ENCODE measurements at regions not wholly inside any gene's neighbourhood (a gene's known extent, or its start where the extent isn't known, plus 50 kb on each side); places are given as distances from the start of the nearest gene placed in this dataset.

DNA sequence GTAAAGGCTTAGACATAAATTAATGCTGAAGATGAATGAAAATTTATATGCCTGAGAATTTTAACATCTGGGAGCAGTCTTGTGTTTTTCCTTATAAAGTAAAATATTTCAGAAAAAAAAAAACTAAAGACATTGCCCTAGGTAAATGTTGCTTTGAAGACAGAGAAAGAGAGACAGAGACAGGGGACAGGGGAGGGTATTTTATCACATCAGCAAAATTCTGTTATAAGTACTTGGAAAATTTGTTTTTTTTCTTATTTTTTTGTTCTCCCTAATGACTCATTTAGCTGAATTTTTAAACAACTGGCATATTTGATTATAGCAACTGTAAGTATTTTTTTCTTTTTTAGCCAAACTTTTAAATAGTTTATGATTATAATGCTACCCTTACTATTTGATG is 1540.6 kb upstream of the GBE1 start:
- Mint-ChIP-seq H3K27me3 (no peaks in the 10 kb centered on the region), H3K4me1 (no peaks in the 10 kb centered on the region), H3K27ac (no peak overlapping the region), H3K9me3 (peaks cover 0 to 18% (median 4%) of the 10 kb centered on the region in 7 donors), H3K4me3 (no peak overlapping the region), H3K36me3 (no peaks in the 10 kb centered on the region)
- ATAC-seq (ENCODE audit: low read depth in 2 of 2): no peak
- no peak for DNase-seq

DNA sequence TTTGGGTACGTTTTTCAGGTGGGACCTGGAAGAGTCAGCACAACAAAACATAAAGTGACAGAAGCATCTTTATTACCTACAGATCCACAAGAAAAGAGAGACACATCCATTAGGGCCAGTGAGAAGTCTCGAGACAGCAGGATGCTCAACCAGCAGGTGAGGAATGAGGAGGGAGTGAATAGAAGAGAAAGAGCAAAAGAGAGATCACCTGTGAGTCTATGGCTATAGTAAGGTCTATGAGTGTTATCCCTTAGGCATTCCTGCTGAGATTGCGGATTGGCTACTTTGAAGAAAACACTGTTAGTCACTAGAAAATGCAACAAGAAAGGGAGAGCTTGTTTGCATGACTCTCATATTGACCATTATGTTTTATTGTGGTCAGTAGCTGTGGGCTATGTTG is 1556.2 kb upstream of the GBE1 start:
- no peak overlapping the region for H3K27ac Mint-ChIP-seq
- H3K4me1 Mint-ChIP-seq: no peaks in the 10 kb centered on the region
- H3K4me3 Mint-ChIP-seq: no peak overlapping the region
- peaks cover under 1 to 13% (median 2%) of the 10 kb centered on the region in 7 donors for H3K9me3 Mint-ChIP-seq
- no peaks in the 10 kb centered on the region for H3K27me3 Mint-ChIP-seq
- ATAC-seq (ENCODE audit: low read depth in 2 of 2): no peak
- no peak for DNase-seq
- no peaks in the 10 kb centered on the region for H3K36me3 Mint-ChIP-seq

DNA sequence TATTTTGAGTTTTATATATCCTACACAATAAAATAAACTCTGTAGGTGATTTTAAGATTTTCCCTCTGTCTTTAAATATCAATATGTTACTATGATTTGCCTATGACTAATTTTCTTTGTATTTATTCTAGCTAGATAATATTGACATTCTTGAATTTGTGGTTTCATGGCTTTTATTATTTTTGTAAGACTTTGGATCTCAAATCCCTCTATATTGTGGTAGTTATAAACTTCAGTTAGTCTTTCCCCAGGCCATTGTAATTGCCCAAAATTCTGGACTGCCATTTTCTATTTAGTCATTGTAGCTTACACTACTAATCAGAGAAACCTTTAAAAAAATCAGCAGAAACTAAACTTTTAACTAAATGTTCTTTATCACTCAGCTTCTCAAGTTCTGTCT is 1559.3 kb upstream of the GBE1 start:
- ATAC-seq (ENCODE audit: low read depth in 2 of 2) (no peak), DNase-seq (no peak)
- Mint-ChIP-seq H3K4me3 (no peak overlapping the region), H3K27ac (no peak overlapping the region), H3K9me3 (peaks cover 0 to 18% (median 3%) of the 10 kb centered on the region in 7 donors), H3K4me1 (no peaks in the 10 kb centered on the region), H3K27me3 (no peaks in the 10 kb centered on the region), H3K36me3 (no peaks in the 10 kb centered on the region)

DNA sequence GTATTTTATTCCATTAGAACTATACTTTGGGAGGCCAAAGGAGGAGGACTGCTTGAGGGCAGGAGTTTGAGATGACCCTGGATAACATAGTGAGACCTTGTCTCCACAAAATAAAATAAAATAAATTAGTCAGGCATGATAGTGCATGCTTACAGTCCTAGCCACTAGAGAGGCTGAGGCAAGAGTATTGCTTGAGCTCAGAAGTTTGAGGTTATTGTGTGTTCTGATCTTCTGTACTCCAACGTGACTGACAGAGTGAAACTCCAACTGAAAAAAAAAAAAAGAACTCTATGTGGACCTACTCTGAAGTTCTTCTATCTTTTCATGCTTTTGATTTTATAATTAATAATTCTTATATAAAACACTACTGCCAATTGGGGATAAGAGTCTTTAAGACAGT is 1560.0 kb upstream of the GBE1 start:
- no peaks in the 10 kb centered on the region for H3K4me1 Mint-ChIP-seq

DNA sequence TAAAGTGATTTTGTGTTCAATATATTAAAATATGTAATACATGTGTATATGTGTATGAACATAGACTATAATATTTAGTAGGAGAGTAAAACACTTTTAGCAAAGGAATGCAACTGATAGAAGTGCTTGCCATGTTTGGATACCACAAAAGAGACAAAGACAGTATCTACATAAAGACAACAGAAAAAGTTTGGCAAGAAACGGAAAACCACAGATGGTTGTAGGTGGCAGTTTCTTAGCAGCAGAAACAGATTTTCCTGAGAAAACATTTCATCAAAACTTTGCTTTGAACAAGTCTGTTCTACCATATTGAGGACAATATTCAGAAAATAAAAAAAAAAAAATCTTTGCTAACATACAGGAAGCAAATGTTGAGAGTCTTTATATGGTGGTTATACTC is 1560.4 kb upstream of the GBE1 start:
- no peak for DNase-seq
- no peaks in the 10 kb centered on the region for H3K27me3 Mint-ChIP-seq
- H3K9me3 Mint-ChIP-seq: peaks cover 0 to 21% (median 3%) of the 10 kb centered on the region in 7 donors
- H3K27ac Mint-ChIP-seq: no peak overlapping the region
- no peak for ATAC-seq (ENCODE audit: low read depth in 2 of 2)
- no peaks in the 10 kb centered on the region for H3K4me1 Mint-ChIP-seq
- no peak overlapping the region for H3K4me3 Mint-ChIP-seq
- H3K36me3 Mint-ChIP-seq: no peaks in the 10 kb centered on the region

More for the DNA sequence above, 1560.0 kb upstream of the GBE1 start:
- Mint-ChIP-seq H3K9me3 (peaks cover 0 to 21% (median 3%) of the 10 kb centered on the region in 7 donors), H3K27ac (no peak overlapping the region), H3K4me3 (no peak overlapping the region), H3K36me3 (no peaks in the 10 kb centered on the region), H3K27me3 (no peaks in the 10 kb centered on the region)
- DNase-seq (no peak), ATAC-seq (ENCODE audit: low read depth in 2 of 2) (no peak)

DNA sequence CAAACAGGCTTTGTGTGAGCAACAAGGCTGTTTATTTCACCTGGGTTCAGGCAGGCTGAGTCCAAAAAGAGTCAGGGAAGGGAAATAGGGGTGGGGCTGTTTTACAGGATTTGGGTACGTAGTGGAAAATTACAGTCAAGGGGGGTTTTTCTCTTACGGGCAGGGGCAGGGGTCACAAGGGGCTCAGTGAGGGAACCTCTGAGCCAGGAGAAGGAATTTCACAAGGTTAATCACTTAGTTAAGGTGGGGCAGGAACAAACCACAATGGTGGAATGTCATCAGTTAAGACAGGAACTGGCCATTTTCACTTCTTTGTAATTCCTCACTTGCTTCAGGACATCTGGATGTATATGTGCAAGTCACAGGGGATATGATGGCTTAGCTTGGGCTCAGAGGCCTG is 1592.8 kb upstream of the GBE1 start:
- no peaks in the 10 kb centered on the region for H3K27me3 Mint-ChIP-seq
- ATAC-seq (ENCODE audit: low read depth in 2 of 2) (no peak), DNase-seq (no peak)
- H3K36me3 Mint-ChIP-seq: no peaks in the 10 kb centered on the region
- H3K4me1 Mint-ChIP-seq: no peaks in the 10 kb centered on the region
- H3K4me3 Mint-ChIP-seq: no peak overlapping the region
- H3K9me3 Mint-ChIP-seq: peaks cover 0 to 21% (median 9%) of the 10 kb centered on the region in 7 donors
- peak overlapping the region in 2 of 6 donors; percentile 13 to 75 for H3K27ac Mint-ChIP-seq

DNA sequence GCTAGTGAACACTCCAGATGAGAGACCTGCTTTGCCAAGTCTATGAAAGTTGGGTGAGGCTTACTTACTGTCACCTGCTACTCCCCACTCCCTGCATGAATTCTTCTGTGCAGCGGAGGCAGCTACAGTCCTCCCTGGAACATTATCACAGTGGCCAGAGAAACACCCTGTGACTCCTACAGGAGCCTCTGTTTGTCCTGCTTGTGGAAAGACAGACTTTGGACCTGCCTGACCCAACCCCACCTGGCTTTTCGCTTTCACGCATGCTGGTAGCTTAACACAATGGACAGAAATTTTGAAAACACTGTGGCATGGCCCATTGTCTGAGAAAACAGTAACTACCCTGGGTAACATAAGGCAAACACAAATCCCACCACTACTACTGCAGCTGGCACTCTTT is 1565.5 kb upstream of the CADM2 start:
- H3K9me3 Mint-ChIP-seq: peaks cover 0 to 5% (median 2%) of the 10 kb centered on the region in 7 donors
- no peaks in the 10 kb centered on the region for H3K27me3 Mint-ChIP-seq
- H3K4me1 Mint-ChIP-seq: no peaks in the 10 kb centered on the region
- no peak overlapping the region for H3K4me3 Mint-ChIP-seq
- no peaks in the 10 kb centered on the region for H3K36me3 Mint-ChIP-seq
- no peak overlapping the region for H3K27ac Mint-ChIP-seq
- DNase-seq: no peak
- no peak for ATAC-seq (ENCODE audit: low read depth in 2 of 2)

DNA sequence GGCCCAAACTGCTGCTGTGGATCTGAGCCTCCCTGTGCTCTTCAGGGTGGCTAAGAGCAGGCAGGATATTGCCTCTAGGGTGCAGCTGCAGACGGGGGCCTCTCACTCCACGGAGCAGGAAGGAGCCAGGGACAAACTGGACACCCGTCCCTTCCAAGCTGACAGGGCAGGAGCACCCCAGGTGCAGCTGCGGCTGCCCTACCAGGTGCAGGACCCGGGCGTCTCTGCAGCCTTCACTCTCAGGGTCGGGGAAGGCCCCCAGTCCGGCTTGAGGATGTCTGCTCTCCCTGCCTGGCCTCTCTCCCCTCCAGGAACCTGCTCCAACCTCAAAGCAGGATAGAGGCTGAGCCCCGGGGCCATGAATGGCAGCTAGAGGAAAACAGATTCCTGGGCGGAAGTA is 1554.9 kb upstream of the CADM2 start:
- no peaks in the 10 kb centered on the region for H3K36me3 Mint-ChIP-seq
- H3K4me1 Mint-ChIP-seq: no peaks in the 10 kb centered on the region
- H3K9me3 Mint-ChIP-seq: peaks cover 0 to 17% (median 2%) of the 10 kb centered on the region in 7 donors
- no peaks in the 10 kb centered on the region for H3K27me3 Mint-ChIP-seq
- no peak overlapping the region for H3K4me3 Mint-ChIP-seq
- DNase-seq (no peak), ATAC-seq (ENCODE audit: low read depth in 2 of 2) (no peak)
- no peak overlapping the region for H3K27ac Mint-ChIP-seq

DNA sequence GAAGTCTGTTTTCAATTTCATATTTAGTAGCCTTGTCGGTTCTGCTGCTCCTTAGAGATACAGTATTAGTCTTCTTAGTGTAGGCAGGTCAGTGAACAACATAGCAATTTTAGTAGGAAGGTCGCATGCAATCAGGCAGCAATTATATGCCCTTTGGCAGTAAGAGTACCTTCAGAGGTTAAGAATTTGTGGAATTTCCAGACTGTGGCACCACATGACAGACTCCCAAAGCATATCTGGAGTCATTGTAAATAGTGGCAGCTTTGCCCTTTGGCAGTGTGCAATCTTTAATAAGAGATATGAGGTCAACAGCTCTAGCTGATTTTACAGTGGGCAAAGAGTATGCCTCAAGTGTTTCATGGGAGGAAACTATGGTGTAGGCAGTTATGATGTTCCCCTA is 1532.5 kb upstream of the CADM2 start:
- no peaks in the 10 kb centered on the region for H3K36me3 Mint-ChIP-seq
- H3K27ac Mint-ChIP-seq: no peak overlapping the region
- H3K4me3 Mint-ChIP-seq: no peak overlapping the region
- DNase-seq (no peak), ATAC-seq (ENCODE audit: low read depth in 2 of 2) (no peak)
- H3K4me1 Mint-ChIP-seq: no peaks in the 10 kb centered on the region
- no peaks in the 10 kb centered on the region for H3K27me3 Mint-ChIP-seq
- H3K9me3 Mint-ChIP-seq: peaks cover 0 to 12% (median 3%) of the 10 kb centered on the region in 7 donors

DNA sequence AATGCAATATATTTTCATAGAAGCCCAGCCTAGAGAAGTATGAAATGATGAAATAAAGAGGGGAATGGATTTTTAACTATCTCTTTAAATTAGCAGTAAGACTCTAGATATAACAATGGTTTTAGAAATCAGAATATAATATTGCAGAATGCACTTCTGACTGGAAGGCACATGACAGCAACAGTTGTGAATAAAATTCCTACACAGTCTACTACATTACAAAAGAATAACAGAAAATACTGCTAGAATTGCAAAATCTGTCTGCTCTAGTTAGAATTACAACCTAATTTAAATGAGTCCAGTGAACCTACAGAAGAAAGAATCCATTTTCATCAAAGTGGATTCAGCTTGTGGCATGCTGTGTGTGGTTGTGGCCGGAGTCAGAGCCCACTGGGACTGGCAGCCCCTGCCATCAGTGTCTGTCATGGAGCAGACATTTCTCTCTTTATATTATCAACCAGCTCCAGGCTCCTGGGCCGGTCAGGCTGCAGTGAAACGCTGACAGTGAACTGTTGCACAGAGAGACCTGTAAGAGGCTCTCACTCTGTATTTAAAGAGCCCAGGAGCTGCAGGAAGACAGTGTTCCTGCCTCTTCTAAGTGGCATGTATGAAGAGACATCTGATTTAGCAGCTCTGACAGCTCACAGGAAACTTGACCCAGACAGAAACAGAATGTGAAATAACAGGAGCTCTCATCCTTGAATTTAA is 1523.8 kb upstream of the CADM2 start:
- H3K27ac Mint-ChIP-seq: no peak overlapping the region
- ATAC-seq (ENCODE audit: low read depth in 2 of 2): no peak
- no peak overlapping the region for H3K4me3 Mint-ChIP-seq
- no peaks in the 10 kb centered on the region for H3K36me3 Mint-ChIP-seq
- H3K9me3 Mint-ChIP-seq: peaks cover 0 to 3% (median 2%) of the 10 kb centered on the region in 7 donors
- no peak for DNase-seq
- no peaks in the 10 kb centered on the region for H3K4me1 Mint-ChIP-seq
- no peaks in the 10 kb centered on the region for H3K27me3 Mint-ChIP-seq

DNA sequence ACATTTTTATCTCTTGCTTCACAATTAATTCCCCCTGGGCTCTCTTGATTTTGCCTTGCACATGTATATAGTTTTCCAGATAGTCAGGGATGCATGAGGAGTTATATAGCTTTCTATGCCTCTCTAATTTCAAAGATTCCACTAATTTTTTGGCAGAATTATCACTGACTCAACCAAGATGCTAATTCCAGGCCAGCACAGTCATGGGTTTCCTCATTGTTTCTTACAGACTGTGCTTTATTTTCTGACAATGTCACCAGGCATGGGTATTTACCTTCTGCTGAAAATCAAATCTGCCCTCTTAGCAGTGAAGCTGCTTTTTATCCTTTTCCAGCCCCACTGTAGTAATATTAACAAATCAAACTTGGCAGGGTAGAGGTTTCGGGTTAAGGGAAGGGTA is 1520.6 kb upstream of the CADM2 start:
- no peak for ATAC-seq (ENCODE audit: low read depth in 2 of 2)
- peaks cover 2 to 11% (median 4%) of the 10 kb centered on the region in 7 donors for H3K9me3 Mint-ChIP-seq
- H3K4me1 Mint-ChIP-seq: no peaks in the 10 kb centered on the region

DNA sequence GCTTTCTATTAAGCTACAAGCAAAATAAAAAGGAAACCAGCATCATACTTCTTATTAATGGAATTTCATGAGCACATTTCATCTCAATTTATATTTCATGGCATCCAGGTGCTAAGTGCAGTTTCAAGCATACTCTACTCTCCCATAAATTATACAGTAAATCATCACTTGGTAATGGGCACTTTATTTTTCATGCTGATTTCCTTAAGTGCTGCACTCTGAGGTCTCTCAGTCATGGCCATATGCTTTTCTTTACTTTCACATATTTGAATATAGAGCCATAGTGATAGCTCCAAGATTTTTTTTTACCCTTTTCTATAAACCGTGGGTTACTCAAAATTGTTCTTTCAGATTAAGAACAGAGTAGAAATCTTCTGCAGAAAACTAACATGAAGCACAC is 1505.7 kb upstream of the CADM2 start:
- Mint-ChIP-seq H3K36me3 (no peaks in the 10 kb centered on the region), H3K27ac (no peak overlapping the region), H3K4me3 (no peak overlapping the region), H3K4me1 (no peaks in the 10 kb centered on the region), H3K9me3 (peaks cover 0 to 4% (median 2%) of the 10 kb centered on the region in 7 donors), H3K27me3 (no peaks in the 10 kb centered on the region)
- DNase-seq (no peak), ATAC-seq (ENCODE audit: low read depth in 2 of 2) (no peak)

More for the DNA sequence above, 1520.6 kb upstream of the CADM2 start:
- H3K4me3 Mint-ChIP-seq: no peak overlapping the region
- H3K27me3 Mint-ChIP-seq: no peaks in the 10 kb centered on the region
- H3K27ac Mint-ChIP-seq: peak overlapping the region in 1 of 6 donors; percentile 10
- no peak for DNase-seq
- H3K36me3 Mint-ChIP-seq: no peaks in the 10 kb centered on the region

DNA sequence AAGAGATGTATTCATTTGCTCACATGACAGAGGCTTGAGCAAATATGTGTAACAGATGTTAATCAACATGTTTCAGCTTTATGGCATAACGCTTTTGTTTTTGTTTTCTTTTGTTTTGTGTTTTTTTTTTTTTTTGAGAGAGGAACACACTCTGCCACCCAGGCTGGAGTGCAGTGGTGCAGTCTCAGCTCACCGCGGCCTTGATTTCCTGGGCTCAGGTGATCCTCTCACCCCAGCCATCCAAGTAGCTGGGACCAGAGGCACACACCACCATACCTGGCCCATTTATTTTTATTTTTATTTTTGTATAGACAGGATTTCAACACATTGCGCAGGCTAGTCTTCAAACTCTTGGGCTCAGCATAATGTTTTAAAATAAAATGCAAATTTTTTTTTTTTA is 1504.4 kb upstream of the CADM2 start:
- Mint-ChIP-seq H3K36me3 (no peaks in the 10 kb centered on the region), H3K27me3 (no peaks in the 10 kb centered on the region), H3K4me3 (no peak overlapping the region), H3K27ac (no peak overlapping the region), H3K4me1 (no peaks in the 10 kb centered on the region), H3K9me3 (peaks cover 0 to 4% (median 2%) of the 10 kb centered on the region in 7 donors)
- DNase-seq (no peak), ATAC-seq (ENCODE audit: low read depth in 2 of 2) (no peak)

DNA sequence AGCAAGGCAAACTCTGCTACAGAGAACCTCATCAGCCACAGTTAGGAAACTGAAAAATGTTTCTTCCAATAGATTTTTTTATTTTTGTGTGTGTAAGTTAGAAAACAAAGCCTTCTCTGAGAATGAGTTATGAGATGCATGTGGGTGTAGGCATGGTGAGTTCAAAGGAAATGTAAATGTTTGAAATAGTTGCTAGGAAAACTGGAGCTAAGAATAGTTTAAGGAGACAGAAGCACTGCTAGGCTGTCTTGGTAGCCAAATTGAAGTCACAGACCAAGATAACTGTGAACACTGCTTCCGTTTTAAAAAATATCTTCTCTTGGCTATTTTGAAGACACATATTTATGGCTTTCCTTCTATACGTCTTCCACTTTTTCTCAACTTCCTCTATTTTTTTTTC is 1501.2 kb upstream of the CADM2 start:
- H3K4me3 Mint-ChIP-seq: no peak overlapping the region
- no peaks in the 10 kb centered on the region for H3K4me1 Mint-ChIP-seq
- ATAC-seq (ENCODE audit: low read depth in 2 of 2) (no peak), DNase-seq (no peak)
- H3K27me3 Mint-ChIP-seq: no peaks in the 10 kb centered on the region
- H3K27ac Mint-ChIP-seq: no peak overlapping the region
- H3K9me3 Mint-ChIP-seq: peaks cover 0 to 4% (median 0%) of the 10 kb centered on the region in 7 donors
- H3K36me3 Mint-ChIP-seq: no peaks in the 10 kb centered on the region

DNA sequence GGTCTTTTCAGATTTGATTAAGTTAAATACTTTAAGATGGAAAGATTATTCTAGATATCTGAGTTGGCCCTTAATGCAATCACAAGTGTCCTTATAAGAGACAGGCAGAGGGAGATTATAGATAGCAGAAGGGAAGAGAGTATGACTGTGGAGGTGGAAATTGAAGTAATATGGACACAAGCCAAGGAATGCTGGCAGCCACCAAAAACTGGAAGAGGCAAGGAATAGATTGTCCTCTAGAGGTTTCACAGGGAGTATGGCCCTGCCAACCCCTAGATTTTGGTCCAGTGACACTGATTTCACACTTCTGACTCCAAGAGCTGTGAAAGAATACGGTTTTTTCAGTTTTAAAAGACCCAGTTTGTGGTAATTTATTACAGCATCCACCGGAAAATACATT is 1498.7 kb upstream of the CADM2 start:
- H3K9me3 Mint-ChIP-seq: peaks cover 0 to 2% (median 0%) of the 10 kb centered on the region in 7 donors
- H3K27me3 Mint-ChIP-seq: no peaks in the 10 kb centered on the region
- ATAC-seq (ENCODE audit: low read depth in 2 of 2) (no peak), DNase-seq (no peak)
- H3K4me1 Mint-ChIP-seq: no peaks in the 10 kb centered on the region
- no peak overlapping the region for H3K4me3 Mint-ChIP-seq
- no peaks in the 10 kb centered on the region for H3K36me3 Mint-ChIP-seq
- no peak overlapping the region for H3K27ac Mint-ChIP-seq

All from naive B cell (primary cell).